Parathyroid adenoma (tissue), 2 donors: ENCODE measurements at regions not wholly inside any gene's neighbourhood (a gene's known extent, or its start where the extent isn't known, plus 50 kb on each side); places are given as distances from the start of the nearest gene placed in this dataset.

Source experiments
- H2AFZ ChIP-seq: fragments of 300-600 bp; sonication (generic); one replicate; pipeline ENCODE4 v1.7.0; 2017; ENCODE audit warnings: antibody characterized with exemption, mild to moderate bottlenecking
- H3K27ac ChIP-seq: fragments of 300-600 bp; sonication (generic); one replicate; pipeline ENCODE4 v1.7.0; 2017
- H3K27me3 ChIP-seq: fragments of 300-600 bp; sonication (generic); one replicate; pipeline ENCODE4 v1.7.0; 2017; ENCODE audit warnings: low read length; ENCODE audit not compliant: control insufficient read depth, insufficient read depth
- H3K36me3 ChIP-seq: fragments of 300-600 bp; sonication (generic); one replicate; pipeline ENCODE4 v1.7.0; 2017; ENCODE audit warnings: low read length; ENCODE audit not compliant: control insufficient read depth, insufficient read depth
- H3K4me1 ChIP-seq: fragments of 300-600 bp; sonication (generic); one replicate; pipeline ENCODE4 v1.7.0; 2017; ENCODE audit warnings: control low read depth
- H3K4me2 ChIP-seq: fragments of 300-600 bp; sonication (generic); one replicate; pipeline ENCODE4 v1.7.0; 2017; ENCODE audit warnings: low read length
- H3K4me3 ChIP-seq: fragments of 300-600 bp; sonication (generic); one replicate; pipeline ENCODE4 v1.7.0; 2017; ENCODE audit warnings: low read depth, low read length
- H3K79me2 ChIP-seq: fragments of 300-600 bp; sonication (generic); one replicate; pipeline ENCODE4 v1.7.0; 2017; ENCODE audit warnings: control low read depth
- H3K9ac ChIP-seq: fragments of 300-600 bp; sonication (generic); one replicate; pipeline ENCODE4 v1.7.0; 2017; ENCODE audit warnings: mild to moderate bottlenecking
- H3K9me3 ChIP-seq: fragments of 300-600 bp; sonication (generic); one replicate; pipeline ENCODE4 v1.7.0; 2017; ENCODE audit warnings: low read length; ENCODE audit not compliant: control insufficient read depth
- CTCF ChIP-seq: fragments of 300-600 bp; sonication (generic); IDR thresholded peaks from one replicate; pipeline ENCODE4 v1.7.0; 2017; ENCODE audit warnings: antibody characterized with exemption, mild to moderate bottlenecking
- donor health status: primary hyperparathyroidism.

GRCh38 chr7:12815871-12816270, 128.4 kb downstream of the ARL4A start:
- no peak for TF ChIP-seq CTCF
- H3K4me2 ChIP-seq: no peak overlapping the region
- H3K4me1 ChIP-seq: no peaks in the 10 kb centered on the region
- H2AFZ ChIP-seq: no peak overlapping the region
- no peak overlapping the region for H3K27ac ChIP-seq
- H3K27me3 ChIP-seq: no peaks in the 10 kb centered on the region
- H3K36me3 ChIP-seq: no peaks in the 10 kb centered on the region
- no peak overlapping the region for H3K4me3 ChIP-seq
- no peak overlapping the region for H3K9ac ChIP-seq
- no peaks in the 10 kb centered on the region for H3K79me2 ChIP-seq
- no peaks in the 10 kb centered on the region for H3K9me3 ChIP-seq

- H3K9me3 ChIP-seq: no peaks in the 10 kb centered on the region
- H3K27me3 ChIP-seq: no peaks in the 10 kb centered on the region
- H3K4me1 ChIP-seq: no peaks in the 10 kb centered on the region
- no peak overlapping the region for H2AFZ ChIP-seq
- TF ChIP-seq CTCF: no peak
- H3K27ac ChIP-seq: no peak overlapping the region
- H3K9ac ChIP-seq: no peak overlapping the region
- H3K4me2 ChIP-seq: no peak overlapping the region
- no peak overlapping the region for H3K4me3 ChIP-seq
- H3K79me2 ChIP-seq: no peaks in the 10 kb centered on the region
- H3K36me3 ChIP-seq: no peaks in the 10 kb centered on the region
These were observed 133.3 kb downstream of the ARL4A start for GRCh38 chr7:12820777-12821176.

GRCh38 chr7:12821746-12822145, 134.3 kb downstream of the ARL4A start:
- no peak for TF ChIP-seq CTCF
- H3K4me1 ChIP-seq: no peaks in the 10 kb centered on the region
- no peak overlapping the region for H3K4me2 ChIP-seq
- H3K27ac ChIP-seq: no peak overlapping the region
- no peaks in the 10 kb centered on the region for H3K36me3 ChIP-seq
- no peak overlapping the region for H3K9ac ChIP-seq
- no peaks in the 10 kb centered on the region for H3K9me3 ChIP-seq
- no peak overlapping the region for H2AFZ ChIP-seq
- no peaks in the 10 kb centered on the region for H3K79me2 ChIP-seq
- no peaks in the 10 kb centered on the region for H3K27me3 ChIP-seq
- H3K4me3 ChIP-seq: no peak overlapping the region

- Histone ChIP-seq H3K27me3 (no peaks in the 10 kb centered on the region), H3K4me1 (no peaks in the 10 kb centered on the region), H3K27ac (no peak overlapping the region), H3K9me3 (no peaks in the 10 kb centered on the region), H3K79me2 (no peaks in the 10 kb centered on the region), H3K4me2 (no peak overlapping the region), H3K4me3 (no peak overlapping the region), H3K36me3 (no peaks in the 10 kb centered on the region), H2AFZ (no peak overlapping the region), H3K9ac (no peak overlapping the region)
- no peak for TF ChIP-seq CTCF
These were observed 138.6 kb downstream of the ARL4A start for GRCh38 chr7:12826079-12826478.

- Histone ChIP-seq H3K4me2 (no peak overlapping the region), H3K9me3 (no peaks in the 10 kb centered on the region), H3K27me3 (no peaks in the 10 kb centered on the region)
These were observed 139.9 kb downstream of the ARL4A start for GRCh38 chr7:12827219-12827821.

More at GRCh38 chr7:12827219-12827821, 139.9 kb downstream of the ARL4A start:
- H3K36me3 ChIP-seq: no peaks in the 10 kb centered on the region
- H3K79me2 ChIP-seq: no peaks in the 10 kb centered on the region
- H2AFZ ChIP-seq: no peak overlapping the region
- no peak for TF ChIP-seq CTCF
- H3K27ac ChIP-seq: no peak overlapping the region
- no peaks in the 10 kb centered on the region for H3K4me1 ChIP-seq
- H3K9ac ChIP-seq: no peak overlapping the region
- no peak overlapping the region for H3K4me3 ChIP-seq
